ENCODE measurements at regions not wholly inside any gene's neighbourhood (a gene's known extent, or its start where the extent isn't known, plus 50 kb on each side); places are given as distances from the start of the nearest gene placed in this dataset.

DNA sequence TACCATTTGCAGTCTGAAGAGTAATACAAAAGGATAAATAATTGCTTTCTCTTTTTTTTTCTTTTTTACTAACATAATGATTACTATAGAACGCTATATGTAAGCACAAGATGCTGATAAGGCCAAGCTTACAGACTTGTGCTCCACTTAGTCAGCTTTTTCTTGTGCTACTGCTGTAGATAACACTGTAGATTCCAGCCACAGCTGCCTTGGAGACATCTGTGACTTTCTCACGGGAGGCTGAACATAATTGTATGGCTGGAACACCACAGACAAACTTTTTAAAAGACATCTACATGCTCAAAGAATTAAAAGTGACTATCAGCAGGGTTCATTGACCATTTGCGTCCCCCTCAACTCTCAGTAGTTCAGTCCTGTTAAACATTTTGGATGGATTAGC, 381.7 kb upstream of the AMOT start:
- WGBS, 2 experiments (ENCODE audit: extremely low coverage in 1 of 2, insufficient coverage in 1 of 2, insufficient read length in 1 of 2, insufficient replicate concordance in 2 of 2, low coverage in 1 of 2, low lambda C conversion rate in 2 of 2, missing lambda C conversion rate in 1 of 2): 90% methylated on average over 3 of the region's 3 CpGs; no CpG with 5 or more reads in 1 of the 2 experiments
- no peaks in the 10 kb centered on the region for H4K20me1 ChIP-seq (replicated peaks in 1 of 2; ENCODE audit: control insufficient read depth in 1 of 2, insufficient read depth in 2 of 2, low read length in 2 of 2)
- H3K79me2 ChIP-seq (ENCODE audit: control insufficient read depth in 1 of 2, insufficient read depth in 2 of 2, low read length in 2 of 2): no peaks in the 10 kb centered on the region
- no peak overlapping the region for H3K4ac ChIP-seq (replicated peaks; ENCODE audit: insufficient read length, low read depth, low read length)
- TF ChIP-seq SAP30 (IDR thresholded peaks at IDR 0.05; ENCODE audit: insufficient read depth, insufficient replicate concordance, low read length): no peak
- TF ChIP-seq HDAC2 (IDR thresholded peaks at IDR 0.05; ENCODE audit: borderline replicate concordance in 1 of 2, low read depth in 2 of 2, low read length in 2 of 2): no peak
- peaks cover 0 to 4% (median 0%) of the 10 kb centered on the region in 4 experiments; a peak in 1 of 7 replicates for H3K4me1 ChIP-seq (replicated peaks in 1 of 4; ENCODE audit: control insufficient read depth in 3 of 4, insufficient read depth in 4 of 4, low read length in 3 of 4)
- H3K4me3 ChIP-seq (ENCODE audit: extremely low read depth in 1 of 4, insufficient read depth in 2 of 4, low read depth in 3 of 4, low read length in 4 of 4): no peak overlapping the region
- peak; percentile 39 for FAIRE-seq
- CTCF ChIA-PET (ENCODE audit: partially characterized antibody): no interaction called here
- no peak overlapping the region for H2BK15ac ChIP-seq (ENCODE audit: low read length)
- no peak overlapping the region for H3K27ac ChIP-seq (ENCODE audit: low read depth, low read length)
- H2BK20ac ChIP-seq (ENCODE audit: low read length): no peak overlapping the region
- no peak overlapping the region for H2BK120ac ChIP-seq (replicated peaks; ENCODE audit: low read depth, low read length)
- no peaks in the 10 kb centered on the region for H3K36me3 ChIP-seq (ENCODE audit: control insufficient read depth in 2 of 4, insufficient read depth in 4 of 4, low read length in 3 of 4)
- no peak overlapping the region for H4K5ac ChIP-seq (ENCODE audit: insufficient read length, low read depth, low read length)
- no peak overlapping the region for H3K14ac ChIP-seq (ENCODE audit: insufficient read length)
- no peak overlapping the region for H2BK12ac ChIP-seq (ENCODE audit: low read depth, low read length)
- H2AFZ ChIP-seq (ENCODE audit: low read length): no peak overlapping the region
- DNase-seq (ENCODE audit: low read depth in 1 of 2, low spot score in 2 of 2): no peak
- POLR2A ChIA-PET (ENCODE audit: partially characterized antibody): no interaction called here
- no peaks in the 10 kb centered on the region for H3K27me3 ChIP-seq (replicated peaks in 1 of 4; ENCODE audit: control insufficient read depth in 3 of 4, extremely low read depth in 1 of 4, insufficient read depth in 3 of 4, low read length in 3 of 4)
- no peaks in the 10 kb centered on the region for H3K9me3 ChIP-seq (ENCODE audit: insufficient read depth in 2 of 2, low read depth in 1 of 2, low read length in 1 of 2)
- no peak overlapping the region for H2AK5ac ChIP-seq (ENCODE audit: low read depth, low read length)
- no peak overlapping the region for H3K9ac ChIP-seq (replicated peaks in 1 of 4; ENCODE audit: extremely low read depth in 1 of 4, low read depth in 3 of 4, low read length in 3 of 4)
- no peak overlapping the region for H3K4me2 ChIP-seq (ENCODE audit: insufficient read depth in 1 of 2, low read depth in 2 of 2, low read length in 2 of 2)
- H3K56ac ChIP-seq (replicated peaks; ENCODE audit: insufficient read length, low read depth, low read length): no peak overlapping the region
- no peak overlapping the region for H2BK5ac ChIP-seq (ENCODE audit: low read depth, low read length)
- H3K23me2 ChIP-seq (ENCODE audit: low read depth, low read length): no peaks in the 10 kb centered on the region
- H4K8ac ChIP-seq (ENCODE audit: extremely low read depth, insufficient read depth, low read length): no peak overlapping the region
- no peak overlapping the region for H3K23ac ChIP-seq (ENCODE audit: insufficient read length)
- no peaks in the 10 kb centered on the region for H3K79me1 ChIP-seq (ENCODE audit: low read depth, low read length)
- H4K91ac ChIP-seq (replicated peaks; ENCODE audit: insufficient read length, low read length): no peak overlapping the region
- no peak overlapping the region for H3K18ac ChIP-seq (ENCODE audit: extremely low read depth, low read length)
